ENCODE measurements at regions not wholly inside any gene's neighbourhood (a gene's known extent, or its start where the extent isn't known, plus 50 kb on each side); places are given as distances from the start of the nearest gene placed in this dataset.

DNA sequence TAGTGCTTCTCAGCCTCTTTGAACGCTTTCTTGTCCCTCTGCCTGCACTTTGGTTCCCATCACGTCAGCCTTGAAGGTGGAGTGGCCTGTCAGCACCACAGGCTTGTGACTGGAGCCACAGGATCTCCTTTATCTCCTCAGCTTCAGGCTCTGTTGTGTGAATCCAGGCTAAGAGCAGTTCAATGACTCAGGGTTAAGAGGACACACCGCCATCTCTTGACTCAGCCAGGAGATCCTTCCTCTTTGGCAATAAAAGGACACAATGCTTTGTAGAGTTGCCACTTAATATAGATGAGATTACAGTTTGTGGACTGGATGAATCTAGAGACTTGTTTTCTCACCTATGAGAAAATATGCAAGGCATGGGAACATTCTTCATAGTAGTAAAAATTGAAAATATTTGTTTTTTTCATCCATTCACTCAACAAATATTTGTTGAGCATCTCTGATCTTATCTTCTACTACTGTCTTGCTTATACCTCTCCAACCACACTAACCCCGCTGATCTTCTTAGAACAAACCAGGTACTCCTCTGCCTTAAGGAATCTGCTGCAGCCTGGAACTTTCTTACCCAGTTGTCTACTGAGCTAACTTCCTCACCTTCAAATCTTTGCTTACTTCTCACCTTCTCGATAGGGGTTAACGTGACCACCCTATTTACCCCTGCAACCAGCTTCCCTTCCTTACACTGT, 62.3 kb downstream of the UCHL1 start:
- in situ Hi-C loops (cut with HindIII; ENCODE audit: low pct_unique_long_range_greater_than_20kb, low sequenced_read_pairs), result no loop called here
- peak; percentile 47 for DNase-seq (ENCODE audit: low read depth)

DNA sequence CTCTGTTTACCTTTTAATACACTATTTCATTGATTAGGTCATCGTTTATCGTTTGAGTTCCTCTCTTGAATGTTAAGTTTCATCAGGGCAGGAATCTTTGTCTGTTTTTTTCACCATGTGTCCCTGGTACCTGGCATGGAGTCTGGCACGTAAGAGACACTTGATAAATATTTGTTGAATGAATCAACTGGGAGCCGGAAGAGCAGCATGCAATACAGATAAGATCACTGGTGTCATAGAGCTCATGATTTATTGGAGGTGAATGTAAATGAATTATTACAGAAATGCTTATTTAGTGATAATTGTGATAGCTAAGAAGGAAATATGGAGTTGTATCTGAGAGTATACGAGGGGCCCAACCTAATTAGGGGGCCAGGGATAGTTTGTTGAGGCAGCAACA, 62.8 kb downstream of the UCHL1 start:
- peak; percentile 80 for DNase-seq (ENCODE audit: low read depth)
- in situ Hi-C loops (cut with HindIII; ENCODE audit: low pct_unique_long_range_greater_than_20kb, low sequenced_read_pairs), result no loop called here

DNA sequence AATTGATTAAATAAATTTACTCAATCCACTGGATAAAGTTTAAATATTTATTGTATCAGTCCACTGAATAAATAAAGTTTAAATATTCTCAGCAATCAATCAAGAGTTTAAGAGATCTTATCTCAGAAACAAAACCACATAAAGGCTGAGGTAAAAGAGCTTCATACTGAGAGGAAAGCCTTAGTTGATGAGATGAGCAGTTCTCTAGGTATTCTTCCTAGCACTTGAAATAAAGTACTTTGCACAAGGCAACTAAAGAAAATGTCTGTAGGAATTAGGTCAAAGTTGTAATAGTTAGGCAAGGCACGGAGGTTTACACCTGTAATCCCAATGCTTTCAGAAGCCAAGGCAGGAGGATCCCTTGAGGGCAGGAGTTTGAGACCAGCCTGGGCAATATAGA, 63.5 kb downstream of the UCHL1 start:
- in situ Hi-C loops (cut with HindIII; ENCODE audit: low pct_unique_long_range_greater_than_20kb, low sequenced_read_pairs), result no loop called here
- peak; percentile 49 for DNase-seq (ENCODE audit: low read depth)

DNA sequence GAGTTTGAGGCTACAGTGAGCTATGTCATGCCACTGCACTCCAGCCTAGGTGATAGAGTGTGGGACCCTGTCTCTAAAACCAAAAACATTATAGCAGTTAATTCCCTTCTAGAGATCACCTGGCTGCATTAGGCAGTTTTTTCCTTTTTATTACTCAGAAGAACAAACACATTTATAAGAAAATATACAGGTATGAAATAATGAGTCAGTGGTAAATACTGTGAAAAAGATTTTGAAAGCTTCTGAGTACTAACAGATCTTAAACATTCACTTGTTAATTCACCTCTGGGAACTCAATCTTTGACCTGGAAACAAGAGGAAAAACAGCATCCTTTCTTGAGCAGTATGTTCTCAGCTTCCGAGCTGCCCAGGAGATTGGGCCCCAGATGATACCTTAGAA, 64.1 kb downstream of the UCHL1 start:
- in situ Hi-C loops (cut with HindIII; ENCODE audit: low pct_unique_long_range_greater_than_20kb, low sequenced_read_pairs), result no loop called here
- no peak for DNase-seq (ENCODE audit: low read depth)

DNA sequence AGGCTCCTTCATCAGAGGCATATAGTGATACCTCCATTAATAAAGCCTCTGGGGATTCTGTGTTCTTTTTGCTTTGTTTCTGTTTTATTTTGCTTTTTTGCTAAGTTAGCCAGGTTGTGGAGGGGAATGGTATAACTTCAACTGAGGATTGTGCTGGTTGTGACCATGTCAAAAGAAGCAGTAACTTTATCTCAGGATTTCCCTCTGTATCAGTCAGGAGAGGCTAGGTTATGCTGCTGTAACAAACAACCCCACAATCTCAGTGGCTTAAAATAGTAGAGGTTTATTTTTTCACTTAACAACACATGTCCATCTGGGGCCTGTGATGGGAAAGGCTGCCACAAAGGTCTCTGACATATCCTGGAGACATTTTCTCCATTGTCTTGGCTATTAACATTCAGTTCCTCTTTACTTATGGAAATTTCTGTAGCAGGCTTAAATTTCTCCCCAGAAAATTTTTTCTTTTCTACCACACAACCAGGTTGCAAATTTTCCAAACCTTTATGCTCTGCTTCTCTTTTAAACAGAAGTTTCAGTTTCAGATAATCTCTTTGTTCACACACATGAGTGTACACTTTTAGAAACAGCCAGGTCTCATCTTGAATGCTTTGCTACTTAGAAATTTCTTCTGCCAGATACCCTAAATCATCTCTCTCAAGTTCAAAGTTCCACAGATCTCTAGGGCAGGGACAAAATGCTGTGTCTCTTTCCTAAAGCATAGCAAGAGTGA, 64.7 kb downstream of the UCHL1 start:
- in situ Hi-C loops (cut with HindIII; ENCODE audit: low pct_unique_long_range_greater_than_20kb, low sequenced_read_pairs), result no loop called here
- no peak for DNase-seq (ENCODE audit: low read depth)

DNA sequence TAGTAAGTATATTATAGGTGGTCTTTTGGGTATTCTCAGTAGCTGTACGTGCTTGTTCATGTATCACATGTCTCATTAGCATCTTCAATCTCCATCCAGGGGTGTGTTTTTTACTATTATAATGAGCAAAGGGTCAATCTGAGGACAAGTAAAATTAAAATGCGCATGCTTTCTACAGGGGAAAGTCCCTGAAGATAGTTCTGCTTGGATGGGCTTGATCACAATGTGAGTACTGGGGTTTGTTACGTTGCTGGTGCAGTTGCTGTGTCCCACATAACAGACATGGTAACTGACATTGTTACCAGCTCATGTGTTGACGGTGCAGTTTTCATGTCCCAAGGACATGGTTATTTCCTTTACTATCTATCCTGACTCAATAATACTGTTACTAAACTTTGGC, 65.9 kb downstream of the UCHL1 start:
- peak; percentile 71 for DNase-seq (ENCODE audit: low read depth)
- in situ Hi-C loops (cut with HindIII; ENCODE audit: low pct_unique_long_range_greater_than_20kb, low sequenced_read_pairs), result no loop called here

DNA sequence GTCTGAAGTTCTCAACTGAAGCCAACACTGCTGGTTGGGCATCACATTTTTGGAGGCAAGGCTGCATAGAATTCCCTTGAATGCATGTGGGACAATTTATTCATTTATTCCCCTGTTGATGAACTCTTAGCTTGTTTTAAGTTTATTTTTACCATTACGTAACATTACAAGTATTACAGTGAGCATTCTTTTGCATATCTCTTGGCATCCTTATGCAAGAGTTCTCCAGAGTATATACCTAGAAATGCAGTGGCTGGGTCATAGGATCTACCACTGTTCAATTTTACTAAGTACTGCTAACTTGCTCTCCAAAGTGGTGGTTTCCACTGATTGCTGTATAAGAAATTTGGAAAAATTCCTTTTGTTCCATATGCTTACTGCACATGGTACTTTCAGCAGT, 66.5 kb downstream of the UCHL1 start:
- in situ Hi-C loops (cut with HindIII; ENCODE audit: low pct_unique_long_range_greater_than_20kb, low sequenced_read_pairs), result no loop called here
- no peak for DNase-seq (ENCODE audit: low read depth)

DNA sequence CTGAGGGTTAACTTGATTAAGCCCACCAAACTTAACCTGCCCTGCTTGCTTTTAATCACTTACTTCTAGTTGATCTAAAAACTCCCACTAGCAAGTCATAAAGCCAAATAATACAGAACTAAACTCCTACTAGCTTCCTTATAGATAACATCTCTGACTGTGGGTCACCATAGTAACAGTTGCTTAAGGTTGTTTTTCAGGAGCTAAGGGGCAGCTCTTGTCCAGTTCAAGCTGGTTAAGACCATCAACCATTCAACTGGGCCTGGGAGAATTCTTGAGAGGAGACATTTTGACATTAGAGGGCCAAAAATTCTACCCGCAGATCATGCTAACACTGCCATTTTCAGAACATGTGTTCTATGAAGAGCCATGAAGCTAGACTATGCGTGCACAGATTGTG, 67.0 kb downstream of the UCHL1 start:
- in situ Hi-C loops (cut with HindIII; ENCODE audit: low pct_unique_long_range_greater_than_20kb, low sequenced_read_pairs), result no loop called here
- peak; percentile 69 for DNase-seq (ENCODE audit: low read depth)

DNA sequence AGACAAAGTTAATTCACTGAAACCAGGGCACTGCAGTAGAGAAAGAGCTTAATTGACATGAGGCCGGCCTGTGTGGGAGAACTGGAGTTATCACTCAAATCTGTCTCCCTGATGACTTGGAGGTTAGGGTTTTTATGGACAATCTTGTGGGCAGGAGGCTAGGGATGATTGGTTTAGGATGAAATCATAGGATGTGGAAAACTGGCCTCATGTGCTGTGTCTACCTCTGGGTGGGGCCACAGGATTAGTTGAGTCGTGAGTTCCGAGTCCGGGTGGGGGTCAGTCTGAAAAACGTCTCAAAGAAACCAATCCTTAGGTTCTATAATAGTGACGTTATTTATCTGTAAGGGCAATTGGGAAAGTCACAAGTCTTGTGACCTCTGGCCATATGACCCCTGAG, 68.1 kb downstream of the UCHL1 start:
- in situ Hi-C loops (cut with HindIII; ENCODE audit: low pct_unique_long_range_greater_than_20kb, low sequenced_read_pairs), result no loop called here
- peak; percentile 14 for DNase-seq (ENCODE audit: low read depth)

DNA sequence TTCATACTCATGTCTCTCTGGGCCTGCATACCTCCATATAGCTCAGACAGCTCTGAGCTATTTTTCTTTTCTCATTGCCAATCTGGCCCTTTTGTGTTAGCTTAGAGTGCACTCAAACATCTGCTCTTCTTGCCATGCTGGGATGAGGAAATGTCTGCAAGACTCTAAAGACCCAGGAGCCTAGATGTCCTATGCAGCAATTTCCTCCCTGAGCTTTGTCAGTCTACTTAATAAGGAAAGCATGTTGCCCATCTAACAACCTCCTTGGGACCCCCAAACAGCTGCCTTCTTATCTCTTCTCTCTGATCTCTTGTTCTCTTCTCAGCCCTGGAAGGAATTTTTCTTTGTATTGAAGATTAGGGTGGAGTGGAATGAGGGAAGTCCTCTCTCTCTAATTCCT, 69.2 kb downstream of the UCHL1 start:
- no peak for DNase-seq (ENCODE audit: low read depth)
- in situ Hi-C loops (cut with HindIII; ENCODE audit: low pct_unique_long_range_greater_than_20kb, low sequenced_read_pairs), result no loop called here

DNA sequence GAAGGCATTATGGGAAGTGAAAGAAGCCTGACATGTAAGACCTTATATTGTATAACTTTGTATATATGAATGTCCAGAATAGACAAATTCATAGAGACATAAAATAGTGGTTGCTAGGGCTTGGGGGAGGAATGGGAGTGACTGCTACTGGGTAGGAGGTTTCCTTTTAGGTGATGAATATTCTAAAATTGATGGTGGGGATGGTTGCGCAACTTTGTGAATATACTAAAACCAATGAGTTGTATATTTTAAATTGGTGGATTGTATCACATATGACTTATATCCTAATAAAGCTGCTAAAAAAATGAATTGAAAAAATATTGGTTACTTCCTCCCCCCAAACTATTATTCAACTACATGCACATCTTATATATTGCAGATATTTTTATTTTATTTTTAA, 70.0 kb downstream of the UCHL1 start:
- DNase-seq (ENCODE audit: low read depth), result no peak
- in situ Hi-C loops (cut with HindIII; ENCODE audit: low pct_unique_long_range_greater_than_20kb, low sequenced_read_pairs), result no loop called here

DNA sequence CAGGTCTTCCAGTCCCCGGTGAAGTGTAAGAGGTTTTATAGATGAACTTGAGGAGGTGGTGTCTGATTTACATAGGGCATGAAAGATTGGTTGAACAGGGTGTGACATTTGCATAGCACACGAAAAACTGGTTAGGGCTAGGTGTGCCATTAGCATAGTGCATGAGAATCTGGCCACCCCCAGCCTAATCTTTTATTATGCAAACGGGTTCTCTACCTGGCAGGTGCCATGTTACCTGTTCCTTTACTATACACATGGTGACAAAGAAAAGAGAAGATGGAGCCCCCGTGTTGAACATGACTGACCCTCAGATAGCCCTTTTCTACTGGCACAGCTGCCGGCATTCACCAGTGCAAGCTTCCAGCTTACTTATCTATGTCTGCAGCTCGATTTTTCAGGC, 71.0 kb downstream of the UCHL1 start:
- DNase-seq (ENCODE audit: low read depth), result no peak
- in situ Hi-C loops (cut with HindIII; ENCODE audit: low pct_unique_long_range_greater_than_20kb, low sequenced_read_pairs), result no loop called here

DNA sequence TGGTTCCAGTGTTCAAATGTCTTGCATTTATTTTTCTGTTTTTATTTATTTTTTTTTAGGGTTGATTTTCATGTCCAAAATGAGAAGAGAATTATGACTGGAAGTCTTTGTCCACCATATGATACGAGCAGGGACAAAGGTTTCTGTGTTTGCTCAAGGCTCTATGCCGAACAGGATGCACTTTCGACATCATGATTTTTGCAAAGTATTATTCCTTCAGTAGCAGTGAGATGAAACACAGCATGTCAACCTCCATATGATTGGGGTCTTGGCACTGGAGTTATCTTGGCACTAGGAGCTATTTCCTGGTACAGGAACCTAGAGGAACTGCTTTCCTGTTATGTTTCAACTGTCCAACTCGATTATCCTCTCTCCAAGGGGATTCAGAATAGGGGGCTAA, 72.6 kb downstream of the UCHL1 start:
- no peak for DNase-seq (ENCODE audit: low read depth)
- in situ Hi-C loops (cut with HindIII; ENCODE audit: low pct_unique_long_range_greater_than_20kb, low sequenced_read_pairs), result no loop called here

DNA sequence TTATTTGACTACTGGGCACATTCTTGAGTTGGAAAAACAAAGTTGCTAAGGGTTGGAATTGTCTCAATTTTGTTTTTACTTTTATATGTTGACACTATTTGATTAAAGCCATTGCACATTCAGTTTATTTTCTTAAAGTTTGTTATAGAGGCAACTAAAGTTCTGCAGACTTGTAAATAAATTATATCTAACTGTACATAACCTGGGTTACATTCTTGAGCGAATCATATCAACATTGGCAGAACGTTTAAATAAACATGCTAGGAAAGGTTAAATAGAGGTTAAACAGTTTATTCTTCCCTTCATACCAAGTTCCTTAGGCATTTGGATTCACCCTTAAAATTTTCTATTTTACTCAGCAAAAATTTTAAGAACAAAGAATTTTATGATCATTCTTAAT, 74.5 kb downstream of the UCHL1 start:
- peak; percentile 29 for DNase-seq (ENCODE audit: low read depth)
- in situ Hi-C loops (cut with HindIII; ENCODE audit: low pct_unique_long_range_greater_than_20kb, low sequenced_read_pairs), result no loop called here

DNA sequence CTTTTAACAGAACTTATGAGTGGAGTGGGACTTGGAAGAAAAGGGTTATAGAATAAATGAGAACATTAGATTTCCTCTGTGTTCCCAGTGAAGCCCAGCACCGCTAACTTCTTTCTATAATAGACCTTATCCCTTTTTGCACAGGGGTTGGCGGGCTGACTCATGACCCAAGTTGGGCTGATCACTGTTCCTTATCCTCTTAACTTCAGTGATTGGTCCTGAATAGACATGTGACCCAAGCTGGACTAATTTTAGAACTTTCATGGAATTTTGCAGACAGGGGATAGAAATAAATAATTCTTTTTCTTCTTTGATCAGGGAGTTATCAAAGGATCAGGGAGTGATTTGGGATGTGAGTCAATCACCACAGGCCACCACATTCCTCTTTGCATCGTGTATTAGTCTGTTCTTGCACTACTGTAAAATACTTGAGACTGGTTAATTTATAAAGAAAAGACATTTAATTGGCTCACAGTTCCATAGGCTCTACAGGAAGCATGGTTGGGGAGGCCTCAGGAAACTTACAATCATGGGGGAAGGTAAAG, 75.9 kb downstream of the UCHL1 start:
- no peak for DNase-seq (ENCODE audit: low read depth)
- in situ Hi-C loops (cut with HindIII; ENCODE audit: low pct_unique_long_range_greater_than_20kb, low sequenced_read_pairs), result no loop called here

DNA sequence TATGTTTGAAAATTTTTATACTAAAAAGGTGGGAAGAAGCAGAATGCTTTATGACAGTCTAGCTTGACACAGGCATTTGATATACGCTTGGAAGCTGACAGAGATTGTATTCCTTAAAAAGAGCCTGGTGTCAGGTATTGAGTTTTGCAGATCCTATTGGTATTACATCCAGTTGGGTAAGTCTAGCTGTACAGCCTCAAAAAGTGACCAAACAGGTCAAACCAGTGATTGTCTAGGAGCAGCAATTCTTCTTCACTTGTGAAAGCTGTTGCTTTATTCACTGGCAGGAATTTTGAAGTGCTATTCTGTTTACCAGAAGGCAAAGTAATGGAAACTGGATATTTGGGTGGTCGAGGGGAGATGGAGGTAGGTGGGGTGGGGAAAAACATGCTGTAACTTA, 77.5 kb downstream of the UCHL1 start:
- in situ Hi-C loops (cut with HindIII; ENCODE audit: low pct_unique_long_range_greater_than_20kb, low sequenced_read_pairs), result no loop called here
- no peak for DNase-seq (ENCODE audit: low read depth)

DNA sequence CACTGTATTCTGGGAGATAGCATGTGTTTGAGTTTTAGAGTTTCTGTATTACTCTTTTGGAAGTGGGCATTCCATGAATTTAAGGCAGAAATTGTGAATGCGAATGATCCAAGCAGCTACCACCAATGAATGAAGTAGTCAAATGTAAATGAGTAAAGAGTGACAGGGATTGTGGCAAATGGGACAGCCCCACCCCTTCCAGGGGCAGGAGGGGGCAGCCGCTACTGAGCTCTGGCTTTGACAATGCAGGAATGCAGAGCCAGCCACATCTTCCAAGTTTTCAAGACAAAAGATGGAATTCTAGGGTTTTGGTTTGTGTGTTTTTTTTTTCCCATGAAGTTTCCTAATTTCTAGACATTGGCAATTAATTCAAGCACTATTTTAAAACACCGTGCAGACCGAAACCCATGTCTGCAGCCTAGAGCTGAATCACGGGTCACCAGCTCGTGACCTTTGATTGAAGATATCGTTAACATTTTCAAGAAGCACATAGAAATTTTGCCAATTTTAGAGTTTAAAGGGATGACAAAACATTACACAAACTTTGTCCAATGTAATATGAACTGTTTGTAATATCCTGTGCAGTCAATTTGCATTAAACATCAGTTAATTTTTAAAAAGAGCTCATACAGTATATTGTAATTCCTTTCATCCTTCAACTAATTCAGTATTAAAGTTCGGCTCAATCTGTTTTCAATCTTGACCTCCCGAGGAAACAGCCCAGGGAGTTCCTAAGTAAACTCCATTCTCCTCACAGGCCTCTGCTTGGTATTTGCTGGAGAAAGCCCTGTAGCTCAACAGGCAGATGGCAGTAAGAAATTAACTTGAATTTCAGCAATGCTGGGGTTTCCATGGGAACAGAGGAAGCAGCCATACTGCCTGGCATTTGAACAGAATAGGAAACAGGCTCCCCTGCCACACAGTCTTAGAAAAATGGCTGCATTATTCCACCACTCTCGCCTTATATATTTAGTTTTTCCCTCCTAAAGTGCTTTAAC, 83.4 kb downstream of the UCHL1 start:
- peak; percentile 44 for DNase-seq (ENCODE audit: low read depth)
- in situ Hi-C loops (cut with HindIII; ENCODE audit: low pct_unique_long_range_greater_than_20kb, low sequenced_read_pairs), result no loop called here

DNA sequence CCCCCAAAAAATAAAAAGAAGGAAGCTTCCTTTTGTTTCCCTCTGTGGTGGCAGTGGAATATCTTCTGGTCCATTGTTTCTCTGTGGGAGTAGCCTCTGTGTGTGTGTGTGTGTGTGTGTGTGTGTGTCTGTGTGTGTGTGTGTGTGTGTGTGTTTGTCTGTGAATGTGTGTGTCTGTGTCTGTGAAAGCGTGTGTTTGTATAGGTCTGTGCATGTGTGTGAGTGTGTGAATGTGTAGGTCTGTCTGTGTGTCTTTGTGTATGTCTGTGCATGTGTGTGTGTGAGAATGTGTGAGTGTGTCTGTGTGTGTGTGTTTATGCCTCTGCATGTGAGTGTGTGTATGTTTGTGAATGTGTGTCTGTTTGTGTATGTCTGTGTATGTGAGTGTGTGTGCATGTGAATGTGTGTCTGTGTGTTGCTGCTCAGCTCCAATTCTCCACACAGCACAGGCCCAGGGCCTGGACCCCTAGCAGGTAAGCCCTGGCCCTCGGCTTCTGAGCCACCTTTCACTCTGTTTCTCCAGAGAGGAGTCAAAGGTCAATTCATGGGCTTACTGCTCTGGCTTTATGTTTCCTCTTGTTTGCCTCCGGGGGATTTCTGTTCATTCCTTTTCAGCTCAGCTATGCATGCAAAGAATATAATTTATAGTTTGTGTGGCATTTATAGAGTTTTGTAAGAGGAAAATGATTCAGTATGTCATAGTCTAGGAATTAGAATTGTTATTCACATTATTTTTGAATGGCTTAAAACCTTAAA, 89.8 kb downstream of the UCHL1 start:
- peak; percentile 63 for DNase-seq (ENCODE audit: low read depth)
- in situ Hi-C loops (cut with HindIII; ENCODE audit: low pct_unique_long_range_greater_than_20kb, low sequenced_read_pairs), result no loop called here
